H9 (cell line): ENCODE measurements at regions not wholly inside any gene's neighbourhood (a gene's known extent, or its start where the extent isn't known, plus 50 kb on each side); places are given as distances from the start of the nearest gene placed in this dataset.

ENCODE experiments used
- DNase-seq: peaks from one replicate; pipeline ENCODE4 v3.0.0-alpha.2; 2017
- H2AFZ ChIP-seq: one replicate; pipeline ENCODE4 v1.6.1; 2013; ENCODE audit warnings: mild to moderate bottlenecking, low read length, control low read depth, moderate library complexity
- H2AK5ac ChIP-seq: 2 replicates; pipeline ENCODE4 v1.6.1; 2013; ENCODE audit warnings: low read length, control low read depth, mixed read lengths; ENCODE audit not compliant: insufficient read length
- H2BK120ac ChIP-seq: one replicate; pipeline ENCODE4 v1.6.1; 2013; ENCODE audit warnings: low read depth, mild to moderate bottlenecking, low read length, control low read depth, inconsistent platforms; ENCODE audit not compliant: poor library complexity, severe bottlenecking
- H2BK12ac ChIP-seq: 2 replicates; pipeline ENCODE4 v1.6.1; 2013; ENCODE audit warnings: low read length, control low read depth, mixed read lengths, low read depth; ENCODE audit not compliant: insufficient read length
- H2BK15ac ChIP-seq: 2 replicates; pipeline ENCODE4 v1.6.1; 2013; ENCODE audit warnings: low read depth, low read length, control low read depth
- H2BK20ac ChIP-seq: one replicate; pipeline ENCODE4 v1.6.1; 2013; ENCODE audit warnings: low read depth, mild to moderate bottlenecking, low read length, control low read depth, inconsistent platforms; ENCODE audit not compliant: poor library complexity, severe bottlenecking
- H2BK5ac ChIP-seq: 2 replicates; pipeline ENCODE4 v1.6.1; 2013; ENCODE audit warnings: low read length, control low read depth, mixed read lengths; ENCODE audit not compliant: insufficient read length
- H3K14ac ChIP-seq: 2 replicates; pipeline ENCODE4 v1.6.1; 2013; ENCODE audit warnings: low read length, control low read depth; ENCODE audit not compliant: insufficient read depth
- H3K18ac ChIP-seq: 2 replicates; pipeline ENCODE4 v1.6.1; 2013; ENCODE audit warnings: low read depth, mild to moderate bottlenecking, mixed read lengths, low read length, control low read depth; ENCODE audit not compliant: insufficient read length
- H3K23ac ChIP-seq: 2 replicates; pipeline ENCODE4 v1.6.1; 2013; ENCODE audit warnings: low read length, control low read depth, mixed read lengths, low read depth; ENCODE audit not compliant: insufficient read length
- H3K23me2 ChIP-seq: 2 replicates; pipeline ENCODE4 v1.6.1; 2013; ENCODE audit warnings: low read depth, mild to moderate bottlenecking, mixed read lengths, low read length, control low read depth; ENCODE audit not compliant: insufficient read length, poor library complexity, severe bottlenecking
- H3K27ac ChIP-seq: 2 replicates; pipeline ENCODE4 v1.5.1; 2013; ENCODE audit warnings: low read length, control low read depth, mixed read lengths, low read depth; ENCODE audit not compliant: insufficient read length
- H3K27me3 ChIP-seq: 2 replicates; pipeline ENCODE4 v1.6.1; 2013; ENCODE audit warnings: low read length, control low read depth, inconsistent platforms; ENCODE audit not compliant: insufficient read depth
- H3K4ac ChIP-seq: 2 replicates; pipeline ENCODE4 v1.6.1; 2013; ENCODE audit warnings: low read depth, mild to moderate bottlenecking, control low read depth, inconsistent platforms, low read length, moderate library complexity
- H3K4me1 ChIP-seq: 2 replicates; pipeline ENCODE4 v1.6.1; 2013; ENCODE audit warnings: low read length, control low read depth, inconsistent platforms; ENCODE audit not compliant: insufficient read depth
- H3K4me2 ChIP-seq: 2 replicates; pipeline ENCODE4 v1.6.1; 2013; ENCODE audit warnings: low read length, control low read depth, mixed read lengths; ENCODE audit not compliant: insufficient read length, insufficient read depth
- H3K56ac ChIP-seq: 2 replicates; pipeline ENCODE4 v1.6.1; 2013; ENCODE audit warnings: low read depth, mild to moderate bottlenecking, mixed read lengths, low read length, control low read depth; ENCODE audit not compliant: insufficient read length
- H3K79me1 ChIP-seq: 2 replicates; pipeline ENCODE4 v1.6.1; 2013; ENCODE audit warnings: low read depth, mild to moderate bottlenecking, moderate library complexity, low read length, control low read depth, inconsistent platforms; ENCODE audit not compliant: insufficient read depth, poor library complexity, severe bottlenecking
- H3K79me2 ChIP-seq: 2 replicates; pipeline ENCODE4 v1.6.1; 2013; ENCODE audit warnings: low read length, control low read depth, inconsistent platforms; ENCODE audit not compliant: insufficient read depth
- H3K9ac ChIP-seq: 2 replicates; pipeline ENCODE4 v1.6.1; 2013; ENCODE audit warnings: low read length, control low read depth, mixed read lengths; ENCODE audit not compliant: insufficient read length; ENCODE audit errors: extremely low read depth
- H3K9me3 ChIP-seq: one replicate; pipeline ENCODE4 v1.6.1; 2013; ENCODE audit warnings: low read depth, low read length, inconsistent platforms; ENCODE audit not compliant: control insufficient read depth
- H3T11ph ChIP-seq: one replicate; pipeline ENCODE4 v1.6.1; 2013; ENCODE audit warnings: mild to moderate bottlenecking, low read length, control low read depth, inconsistent platforms
- H4K20me1 ChIP-seq: one replicate; pipeline ENCODE4 v1.6.1; 2013; ENCODE audit not compliant: control insufficient read depth, insufficient read length, insufficient read depth
- H4K5ac ChIP-seq: 2 replicates; pipeline ENCODE4 v1.6.1; 2013; ENCODE audit warnings: low read depth, mild to moderate bottlenecking, mixed read lengths, low read length, control low read depth; ENCODE audit not compliant: insufficient read length
- H4K8ac ChIP-seq: replicated peaks from 2 replicates; pipeline ENCODE4 v1.6.1; 2013; ENCODE audit warnings: low read length, control low read depth, mixed read lengths, low read depth; ENCODE audit not compliant: insufficient read length
- H4K91ac ChIP-seq: 2 replicates; pipeline ENCODE4 v1.6.1; 2013; ENCODE audit warnings: low read depth, mild to moderate bottlenecking, moderate library complexity, mixed read lengths, low read length, control low read depth; ENCODE audit not compliant: insufficient read length
- H3K27ac Mint-ChIP-seq, 3 experiments: 2 replicates in 2 of 3; 3 replicates in 1 of 3; pipeline ENCODE4 v1.8.0; 2020 to 2021; ENCODE audit warnings: mixed read lengths in 3 of 3, mild to moderate bottlenecking in 1 of 3, moderate library complexity in 1 of 3
- H3K27me3 Mint-ChIP-seq: 2 replicates; pipeline ENCODE4 v1.8.0; 2021; ENCODE audit warnings: low read depth, mild to moderate bottlenecking, moderate library complexity, mixed read lengths
- H3K36me3 Mint-ChIP-seq, 3 experiments: 2 replicates in 2 of 3; 3 replicates in 1 of 3; pipeline ENCODE4 v1.8.0; 2020 to 2021; ENCODE audit warnings: low read depth in 3 of 3, mixed read lengths in 3 of 3; ENCODE audit not compliant: insufficient read depth in 1 of 3
- H3K4me1 Mint-ChIP-seq, 2 experiments: 2 replicates each; pipeline ENCODE4 v1.8.0; 2020; ENCODE audit warnings: mixed read lengths in 2 of 2
- H3K4me3 Mint-ChIP-seq, 2 experiments: 2 replicates in 1 of 2; 3 replicates in 1 of 2; pipeline ENCODE4 v1.8.0; 2020 to 2021; ENCODE audit warnings: mild to moderate bottlenecking in 2 of 2, mixed read lengths in 2 of 2, moderate library complexity in 1 of 2
- H3K9me3 Mint-ChIP-seq, 2 experiments: 2 replicates in 1 of 2; 3 replicates in 1 of 2; pipeline ENCODE4 v1.8.0; 2020; ENCODE audit warnings: mild to moderate bottlenecking in 2 of 2, mixed read lengths in 2 of 2, moderate library complexity in 1 of 2
- WGBS: extraction: QIAGEN DNeasy Blood & Tissue Kit; methylation state at CpG from one replicate; pipeline ENCODE4 v1.1.7; 2013; ENCODE audit warnings: missing lambda C conversion rate, low lambda C conversion rate, mixed read lengths; ENCODE audit not compliant: insufficient read length; ENCODE audit errors: extremely low coverage; 5-methylcytosine and 5-hydroxymethylcytosine counted together
- TF ChIP-seq, protein P1 (sequence below): fragments of 200-600 bp; sonication (generic); conservative IDR thresholded peaks from 3 replicates; pipeline ENCODE4 v1.8.0; 2021; ENCODE audit warnings: antibody characterized with exemption, mild to moderate bottlenecking

DNA sequence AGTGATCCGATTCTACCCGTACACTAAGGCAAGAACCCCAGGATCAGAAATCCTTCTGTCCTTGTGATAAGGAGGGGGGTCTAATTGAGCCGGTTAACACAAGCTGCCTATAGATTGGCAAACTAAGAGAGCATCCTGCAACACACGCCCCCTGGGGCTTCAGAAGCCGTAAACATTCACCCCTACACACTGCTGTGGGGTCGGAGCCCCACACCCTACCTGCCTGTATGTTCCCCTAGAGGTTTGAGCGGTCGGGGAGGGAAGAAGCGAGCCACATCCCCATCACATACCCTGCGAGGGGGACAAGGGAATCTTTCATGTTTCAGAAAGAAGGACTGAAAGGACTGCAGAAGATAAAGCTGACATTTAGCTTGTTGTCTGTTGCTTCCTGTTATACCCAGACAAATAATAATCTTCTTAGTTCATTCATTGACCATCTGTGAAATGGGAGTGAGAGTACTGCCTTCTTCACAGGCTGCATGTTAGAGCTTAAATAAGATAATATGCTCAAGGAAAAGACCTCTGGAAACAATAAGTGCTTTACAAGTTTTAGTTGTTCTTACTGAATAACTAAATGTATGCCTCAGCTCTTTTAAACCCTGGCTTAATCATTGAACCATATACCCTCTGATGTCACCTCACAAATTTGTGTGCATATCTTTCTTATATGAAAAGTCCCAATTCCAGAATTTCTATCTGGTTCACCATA, 74.2 kb upstream of the RNF217 start:
- H2BK120ac ChIP-seq, result no peak overlapping the region
- no peak overlapping the region for H3K9ac ChIP-seq
- WGBS, result no CpG with 5 or more reads among the region's 10 CpGs
- H3K4me1 ChIP-seq, result peaks cover 7% of the 10 kb centered on the region; the same call in 1 of the 2 replicates
- H2BK12ac ChIP-seq, result no peak overlapping the region
- H3K4ac ChIP-seq, result no peak overlapping the region
- DNase-seq, result no peak
- no peak overlapping the region for H4K5ac ChIP-seq
- no peak overlapping the region for H3T11ph ChIP-seq
- TF ChIP-seq, protein P1, sequence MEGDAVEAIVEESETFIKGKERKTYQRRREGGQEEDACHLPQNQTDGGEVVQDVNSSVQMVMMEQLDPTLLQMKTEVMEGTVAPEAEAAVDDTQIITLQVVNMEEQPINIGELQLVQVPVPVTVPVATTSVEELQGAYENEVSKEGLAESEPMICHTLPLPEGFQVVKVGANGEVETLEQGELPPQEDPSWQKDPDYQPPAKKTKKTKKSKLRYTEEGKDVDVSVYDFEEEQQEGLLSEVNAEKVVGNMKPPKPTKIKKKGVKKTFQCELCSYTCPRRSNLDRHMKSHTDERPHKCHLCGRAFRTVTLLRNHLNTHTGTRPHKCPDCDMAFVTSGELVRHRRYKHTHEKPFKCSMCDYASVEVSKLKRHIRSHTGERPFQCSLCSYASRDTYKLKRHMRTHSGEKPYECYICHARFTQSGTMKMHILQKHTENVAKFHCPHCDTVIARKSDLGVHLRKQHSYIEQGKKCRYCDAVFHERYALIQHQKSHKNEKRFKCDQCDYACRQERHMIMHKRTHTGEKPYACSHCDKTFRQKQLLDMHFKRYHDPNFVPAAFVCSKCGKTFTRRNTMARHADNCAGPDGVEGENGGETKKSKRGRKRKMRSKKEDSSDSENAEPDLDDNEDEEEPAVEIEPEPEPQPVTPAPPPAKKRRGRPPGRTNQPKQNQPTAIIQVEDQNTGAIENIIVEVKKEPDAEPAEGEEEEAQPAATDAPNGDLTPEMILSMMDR, result no peak
- H3K4me3 Mint-ChIP-seq, result no peak overlapping the region
- no peaks in the 10 kb centered on the region for H3K9me3 ChIP-seq
- no peaks in the 10 kb centered on the region for H3K27me3 ChIP-seq
- no peaks in the 10 kb centered on the region for H3K79me2 ChIP-seq
- peaks cover 2% of the 10 kb centered on the region; the same call in 1 of the 2 replicates for H3K27me3 Mint-ChIP-seq
- no peak overlapping the region for H3K4me2 ChIP-seq
- no peak overlapping the region for H3K56ac ChIP-seq
- no peaks in the 10 kb centered on the region for H3K23me2 ChIP-seq
- no peak overlapping the region for H3K27ac ChIP-seq
- H3K4me1 Mint-ChIP-seq, result peaks cover 50 to 54% of the 10 kb centered on the region in 2 experiments
- no peak overlapping the region for H2BK15ac ChIP-seq
- H2AFZ ChIP-seq, result no peak overlapping the region
- no peak overlapping the region for H3K23ac ChIP-seq
- H4K8ac ChIP-seq, result no peak overlapping the region
- H4K20me1 ChIP-seq, result no peaks in the 10 kb centered on the region
- H4K91ac ChIP-seq, result no peak overlapping the region
- H2BK5ac ChIP-seq, result no peak overlapping the region
- no peaks in the 10 kb centered on the region for H3K79me1 ChIP-seq
- peaks cover 8 to 16% of the 10 kb centered on the region in 2 experiments for H3K9me3 Mint-ChIP-seq
- H2BK20ac ChIP-seq, result no peak overlapping the region
- no peak overlapping the region for H3K18ac ChIP-seq
- H3K27ac Mint-ChIP-seq, result peak overlapping the region in 1 of 3 experiments; percentile 86; a peak in 1 of 7 replicates
- H2AK5ac ChIP-seq, result no peak overlapping the region
- H3K36me3 Mint-ChIP-seq, result peaks cover 4 to 13% (median 6%) of the 10 kb centered on the region in 3 experiments; a peak in 5 of 7 replicates
- no peak overlapping the region for H3K14ac ChIP-seq
